ENCODE measurements at regions not wholly inside any gene's neighbourhood (a gene's known extent, or its start where the extent isn't known, plus 50 kb on each side); places are given as distances from the start of the nearest gene placed in this dataset.
"Not testable (repeated sequence)": the region's sequence is repeated elsewhere in the genome, so short reads cannot be mapped to it uniquely, and the experiment has no call there.

- not testable (repeated sequence) for TF ChIP-seq REST (IDR thresholded peaks at IDR 0.05; ENCODE audit: borderline replicate concordance); CTCF (IDR thresholded peaks at IDR 0.05; ENCODE audit: poor library complexity, severe bottlenecking); RAD21 (conservative IDR thresholded peaks at IDR 0.05); EZH2 (IDR thresholded peaks at IDR 0.05; ENCODE audit: borderline replicate concordance, insufficient read depth, low read length, poor library complexity, severe bottlenecking); EP300 (conservative IDR thresholded peaks at IDR 0.05; ENCODE audit: poor library complexity, severe bottlenecking); POLR2AphosphoS5 (IDR thresholded peaks at IDR 0.05); MXI1 (conservative IDR thresholded peaks at IDR 0.05; ENCODE audit: poor library complexity, severe bottlenecking)
Measured at GRCh38 chr9:85843949-85844348, 97.0 kb upstream of the NAA35 start.

Measured in neural cell (in vitro differentiated cells).